ENCODE measurements at regions not wholly inside any gene's neighbourhood (a gene's known extent, or its start where the extent isn't known, plus 50 kb on each side); places are given as distances from the start of the nearest gene placed in this dataset.
"Not testable (repeated sequence)": the region's sequence is repeated elsewhere in the genome, so short reads cannot be mapped to it uniquely, and the experiment has no call there.

- not testable (repeated sequence) for ATAC-seq
Observed at GRCh38 chr16:88198457-88199295, 184.1 kb upstream of the ZNF469 start.

DNA sequence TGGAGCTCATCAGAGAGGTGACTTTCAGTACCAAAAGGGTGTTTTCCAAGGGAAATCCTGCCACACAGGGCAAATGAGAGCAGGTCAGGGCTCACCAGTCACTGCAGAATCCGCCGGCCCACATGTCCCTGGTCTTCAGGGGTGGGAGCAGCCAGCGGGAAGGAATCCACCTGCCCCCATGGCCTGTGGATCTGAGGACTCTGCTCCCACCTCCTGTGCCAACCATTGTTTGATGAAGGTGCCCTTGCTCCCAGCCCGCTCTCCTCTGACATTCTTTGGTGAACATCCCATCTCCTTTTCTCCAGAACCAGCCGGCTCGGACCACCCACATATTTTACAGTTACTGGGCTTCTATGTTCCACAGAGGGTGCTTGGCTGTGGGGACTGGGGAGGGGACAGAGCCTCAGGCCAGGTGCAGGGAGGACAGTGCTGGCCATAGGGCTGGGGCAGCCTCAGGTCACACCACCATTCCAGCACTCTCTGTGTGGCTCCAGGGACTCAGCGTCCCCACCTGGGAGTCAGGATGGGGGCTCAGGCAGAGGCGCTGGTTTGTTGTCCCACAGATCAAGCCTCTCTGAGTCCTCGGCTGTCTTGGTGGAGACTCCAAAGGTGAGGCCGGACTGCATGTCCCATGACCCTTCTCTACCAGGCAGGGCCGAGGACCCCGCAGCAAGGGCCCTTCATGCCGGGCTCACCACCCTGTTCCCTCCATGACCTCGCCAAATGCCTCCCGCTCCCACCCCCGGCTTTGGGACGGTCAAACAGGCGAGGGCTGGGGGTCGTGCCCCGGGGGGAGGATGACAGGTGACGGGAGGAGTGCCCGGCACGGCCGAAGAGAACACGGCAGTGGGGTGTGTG is 183.2 kb upstream of the ZNF469 start:
- ATAC-seq: not testable (repeated sequence)

DNA sequence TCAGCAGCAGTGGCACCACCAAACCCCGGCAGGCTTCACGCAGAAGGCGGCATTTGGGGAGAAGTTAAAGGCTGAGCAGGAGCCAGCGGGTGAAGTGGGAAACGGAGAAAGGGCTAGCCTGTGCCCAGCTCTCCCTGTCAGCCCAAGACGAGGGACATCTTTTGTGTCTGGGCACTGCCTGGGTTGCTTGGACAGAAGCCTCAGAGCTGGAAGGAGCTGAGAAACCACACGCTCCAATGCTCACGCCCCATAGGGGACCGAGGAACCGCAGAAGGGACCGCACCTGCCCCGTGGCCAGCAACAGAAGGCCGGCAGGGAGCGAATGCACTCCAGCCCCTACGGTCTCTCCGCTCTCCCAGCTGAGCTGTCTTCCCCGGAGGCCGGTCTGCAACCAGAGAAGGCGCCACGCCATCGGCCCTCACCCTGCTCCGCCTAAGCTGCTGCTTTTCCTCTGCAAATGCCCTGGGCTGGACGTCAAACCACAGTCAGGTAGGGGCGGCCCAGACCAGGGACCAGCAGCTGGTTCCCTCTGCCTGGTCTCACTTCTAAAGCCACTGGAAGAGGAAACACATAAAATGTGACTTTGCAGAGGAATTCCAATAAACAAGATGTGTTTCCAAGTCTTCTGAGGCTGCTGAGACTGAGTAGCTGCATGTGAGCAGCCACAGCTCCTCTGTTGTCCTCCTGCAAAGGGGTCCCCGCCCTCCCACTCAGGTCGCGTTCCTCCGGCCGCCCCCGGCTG is 182.4 kb upstream of the ZNF469 start:
- ATAC-seq: not testable (repeated sequence)

- no peak for ATAC-seq
- TF ChIP-seq, protein P1, sequence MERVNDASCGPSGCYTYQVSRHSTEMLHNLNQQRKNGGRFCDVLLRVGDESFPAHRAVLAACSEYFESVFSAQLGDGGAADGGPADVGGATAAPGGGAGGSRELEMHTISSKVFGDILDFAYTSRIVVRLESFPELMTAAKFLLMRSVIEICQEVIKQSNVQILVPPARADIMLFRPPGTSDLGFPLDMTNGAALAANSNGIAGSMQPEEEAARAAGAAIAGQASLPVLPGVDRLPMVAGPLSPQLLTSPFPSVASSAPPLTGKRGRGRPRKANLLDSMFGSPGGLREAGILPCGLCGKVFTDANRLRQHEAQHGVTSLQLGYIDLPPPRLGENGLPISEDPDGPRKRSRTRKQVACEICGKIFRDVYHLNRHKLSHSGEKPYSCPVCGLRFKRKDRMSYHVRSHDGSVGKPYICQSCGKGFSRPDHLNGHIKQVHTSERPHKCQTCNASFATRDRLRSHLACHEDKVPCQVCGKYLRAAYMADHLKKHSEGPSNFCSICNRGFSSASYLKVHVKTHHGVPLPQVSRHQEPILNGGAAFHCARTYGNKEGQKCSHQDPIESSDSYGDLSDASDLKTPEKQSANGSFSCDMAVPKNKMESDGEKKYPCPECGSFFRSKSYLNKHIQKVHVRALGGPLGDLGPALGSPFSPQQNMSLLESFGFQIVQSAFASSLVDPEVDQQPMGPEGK (CRISPR knock-in tag; IDR thresholded peaks at IDR 0.05; ENCODE audit: borderline replicate concordance): no peak
- TF ChIP-seq BACH2 (CRISPR knock-in tag; IDR thresholded peaks at IDR 0.05; ENCODE audit: borderline replicate concordance) (no peak), PPARA (CRISPR knock-in tag; IDR thresholded peaks at IDR 0.05; ENCODE audit: borderline replicate concordance) (no peak), POU6F1 (CRISPR knock-in tag; IDR thresholded peaks at IDR 0.05; ENCODE audit: borderline replicate concordance, low read depth) (no peak), ZC3H10 (CRISPR knock-in tag; IDR thresholded peaks at IDR 0.05) (no peak), SNAI2 (CRISPR knock-in tag; IDR thresholded peaks at IDR 0.05) (no peak), CSRNP3 (CRISPR knock-in tag; IDR thresholded peaks at IDR 0.05) (no peak), ZNF565 (CRISPR knock-in tag; conservative IDR thresholded peaks at IDR 0.05; ENCODE audit: low read depth) (no peak), CSDC2 (CRISPR knock-in tag; IDR thresholded peaks at IDR 0.05) (no peak)
Observed at GRCh38 chr16:88200896-88201185, 181.9 kb upstream of the ZNF469 start.

DNA sequence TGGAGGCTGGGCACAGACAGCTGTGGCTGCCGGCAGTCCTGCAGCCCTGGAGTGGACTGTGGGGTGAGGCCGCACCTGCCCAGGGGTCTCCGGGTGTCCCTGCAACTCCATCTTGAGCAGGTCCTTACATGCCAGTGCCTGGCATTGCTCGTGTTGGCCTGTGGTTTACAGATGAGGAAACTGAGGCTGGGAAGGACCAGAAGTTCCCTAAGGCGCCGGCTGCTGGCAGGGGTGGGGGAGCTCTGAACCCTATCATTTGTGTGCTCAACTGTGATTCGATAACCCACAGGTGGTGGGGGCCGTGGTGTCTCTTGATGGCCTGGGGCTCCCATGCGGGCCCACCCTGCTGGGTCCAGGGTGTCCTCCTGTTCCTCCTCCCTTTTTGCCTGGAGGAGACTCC is 181.1 kb upstream of the ZNF469 start:
- ATAC-seq: not testable (repeated sequence)

DNA sequence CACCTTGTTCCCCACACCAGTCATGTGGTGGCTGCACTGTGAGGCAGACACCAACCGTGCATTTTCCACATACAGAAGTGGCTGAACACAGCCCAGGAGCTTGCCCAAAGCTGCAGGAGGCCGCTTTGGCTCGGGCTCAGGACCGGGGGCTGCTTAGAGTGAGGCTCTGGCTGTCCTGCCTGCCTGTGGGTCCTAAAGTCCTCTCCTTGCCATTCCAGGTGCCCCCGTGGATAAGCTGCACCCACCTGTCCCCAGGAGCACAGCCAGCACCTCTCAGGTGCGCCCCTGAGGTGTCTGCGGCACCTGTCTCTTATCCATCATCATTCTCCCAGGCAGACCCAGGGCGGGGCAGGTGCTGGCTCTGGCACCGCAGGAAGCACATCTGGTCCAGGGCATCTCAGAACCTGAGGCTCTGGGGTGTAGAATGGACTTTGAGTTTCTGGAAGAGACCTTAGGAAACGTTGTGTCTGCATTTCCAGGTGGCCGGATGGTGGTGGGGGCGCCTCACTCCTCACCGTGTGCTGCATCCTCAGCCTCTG is 180.5 kb upstream of the ZNF469 start:
- no peak for ATAC-seq
- TF ChIP-seq ZFP3 (CRISPR knock-in tag; IDR thresholded peaks at IDR 0.05) (no peak), ZNF70 (CRISPR knock-in tag; IDR thresholded peaks at IDR 0.05) (no peak), ESRRG (CRISPR knock-in tag; IDR thresholded peaks at IDR 0.05) (no peak), CSRNP3 (CRISPR knock-in tag; IDR thresholded peaks at IDR 0.05) (no peak), OSR1 (CRISPR knock-in tag; IDR thresholded peaks at IDR 0.05) (no peak), ISL1 (CRISPR knock-in tag; IDR thresholded peaks at IDR 0.05) (no peak), ZC3H10 (CRISPR knock-in tag; IDR thresholded peaks at IDR 0.05) (no peak), GLIS3 (CRISPR knock-in tag; IDR thresholded peaks at IDR 0.05) (no peak), POU6F1 (CRISPR knock-in tag; IDR thresholded peaks at IDR 0.05; ENCODE audit: borderline replicate concordance, low read depth) (no peak), CSDC2 (CRISPR knock-in tag; IDR thresholded peaks at IDR 0.05) (no peak), BACH2 (CRISPR knock-in tag; IDR thresholded peaks at IDR 0.05; ENCODE audit: borderline replicate concordance) (no peak), SNAI2 (CRISPR knock-in tag; IDR thresholded peaks at IDR 0.05) (no peak), ZNF565 (CRISPR knock-in tag; conservative IDR thresholded peaks at IDR 0.05; ENCODE audit: low read depth) (no peak), CREB5 (CRISPR knock-in tag; IDR thresholded peaks at IDR 0.05; ENCODE audit: low read depth) (no peak)
- TF ChIP-seq, protein P1 (CRISPR knock-in tag; IDR thresholded peaks at IDR 0.05; ENCODE audit: borderline replicate concordance): no peak
